ENCODE measurements at regions not wholly inside any gene's neighbourhood (a gene's known extent, or its start where the extent isn't known, plus 50 kb on each side); places are given as distances from the start of the nearest gene placed in this dataset.

DNA sequence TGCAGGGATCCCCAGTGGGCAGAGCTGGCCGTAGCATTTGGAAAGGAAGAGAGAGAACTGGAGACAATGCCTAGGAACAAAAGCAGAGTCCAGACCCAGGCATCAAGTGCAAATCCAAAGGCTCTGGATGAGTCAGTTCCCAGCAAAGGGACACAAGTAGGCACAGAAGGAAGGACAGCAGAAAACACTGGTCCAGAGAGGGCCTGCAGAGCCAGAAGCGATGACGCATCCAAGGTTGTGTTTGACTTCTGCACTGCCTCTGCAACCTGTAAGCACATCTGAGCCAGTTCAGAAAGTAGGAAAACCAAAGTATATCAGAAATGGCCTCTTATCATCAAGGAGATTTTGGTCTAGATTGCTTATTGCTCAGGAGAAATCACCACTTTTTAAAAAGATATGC is 604.5 kb downstream of the FGF9 start:
- DNase-seq = no peak
- Histone ChIP-seq H3K27ac (no peak overlapping the region), H3K9me3 (no peaks in the 10 kb centered on the region), H3K27me3 (no peaks in the 10 kb centered on the region), H3K4me1 (no peaks in the 10 kb centered on the region), H3K36me3 (ENCODE audit: low read depth, missing control alignments) (no peaks in the 10 kb centered on the region), H3K4me3 (no peak overlapping the region)
- intact Hi-C loops (cut with DNase I; ENCODE audit: low total_unique reads) = no loop called here
- 93 to 94% methylated on average over 3 of the region's 3 CpGs for WGBS, 2 donors
- TF ChIP-seq, protein P1, sequence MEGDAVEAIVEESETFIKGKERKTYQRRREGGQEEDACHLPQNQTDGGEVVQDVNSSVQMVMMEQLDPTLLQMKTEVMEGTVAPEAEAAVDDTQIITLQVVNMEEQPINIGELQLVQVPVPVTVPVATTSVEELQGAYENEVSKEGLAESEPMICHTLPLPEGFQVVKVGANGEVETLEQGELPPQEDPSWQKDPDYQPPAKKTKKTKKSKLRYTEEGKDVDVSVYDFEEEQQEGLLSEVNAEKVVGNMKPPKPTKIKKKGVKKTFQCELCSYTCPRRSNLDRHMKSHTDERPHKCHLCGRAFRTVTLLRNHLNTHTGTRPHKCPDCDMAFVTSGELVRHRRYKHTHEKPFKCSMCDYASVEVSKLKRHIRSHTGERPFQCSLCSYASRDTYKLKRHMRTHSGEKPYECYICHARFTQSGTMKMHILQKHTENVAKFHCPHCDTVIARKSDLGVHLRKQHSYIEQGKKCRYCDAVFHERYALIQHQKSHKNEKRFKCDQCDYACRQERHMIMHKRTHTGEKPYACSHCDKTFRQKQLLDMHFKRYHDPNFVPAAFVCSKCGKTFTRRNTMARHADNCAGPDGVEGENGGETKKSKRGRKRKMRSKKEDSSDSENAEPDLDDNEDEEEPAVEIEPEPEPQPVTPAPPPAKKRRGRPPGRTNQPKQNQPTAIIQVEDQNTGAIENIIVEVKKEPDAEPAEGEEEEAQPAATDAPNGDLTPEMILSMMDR (IDR thresholded peaks at IDR 0.05) = no peak
- no peak for TF ChIP-seq POLR2A (IDR thresholded peaks at IDR 0.05)

DNA sequence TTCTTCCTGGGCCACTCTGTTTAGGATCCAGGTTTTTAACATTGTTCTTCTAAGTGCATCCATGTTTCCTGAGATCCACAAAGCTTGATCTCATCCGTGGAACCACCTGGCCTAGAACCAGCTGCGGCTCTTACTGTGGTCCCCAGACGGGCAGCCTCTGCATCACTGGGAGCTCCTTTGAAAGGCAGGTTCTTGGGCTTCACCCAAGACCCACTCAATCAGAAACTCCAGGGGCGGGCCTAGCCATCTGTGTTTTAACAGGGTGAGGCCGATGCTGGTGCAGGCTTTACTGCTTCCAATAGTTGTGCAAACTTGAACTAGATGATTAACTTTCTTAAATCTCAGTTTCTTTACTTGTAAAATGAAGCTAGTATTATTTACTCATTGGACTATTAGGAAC is 605.7 kb downstream of the FGF9 start:
- H3K36me3 ChIP-seq (ENCODE audit: low read depth, missing control alignments) = no peaks in the 10 kb centered on the region
- WGBS, 2 donors = 91 to 97% methylated on average over 5 of the region's 5 CpGs
- no peak for TF ChIP-seq POLR2A (IDR thresholded peaks at IDR 0.05)
- TF ChIP-seq, protein P1 (IDR thresholded peaks at IDR 0.05) = no peak
- no peaks in the 10 kb centered on the region for H3K4me1 ChIP-seq
- H3K27me3 ChIP-seq = no peaks in the 10 kb centered on the region
- intact Hi-C loops (cut with DNase I; ENCODE audit: low total_unique reads) = no loop called here
- H3K27ac ChIP-seq = no peak overlapping the region
- H3K4me3 ChIP-seq = no peak overlapping the region
- no peaks in the 10 kb centered on the region for H3K9me3 ChIP-seq
- DNase-seq = no peak

DNA sequence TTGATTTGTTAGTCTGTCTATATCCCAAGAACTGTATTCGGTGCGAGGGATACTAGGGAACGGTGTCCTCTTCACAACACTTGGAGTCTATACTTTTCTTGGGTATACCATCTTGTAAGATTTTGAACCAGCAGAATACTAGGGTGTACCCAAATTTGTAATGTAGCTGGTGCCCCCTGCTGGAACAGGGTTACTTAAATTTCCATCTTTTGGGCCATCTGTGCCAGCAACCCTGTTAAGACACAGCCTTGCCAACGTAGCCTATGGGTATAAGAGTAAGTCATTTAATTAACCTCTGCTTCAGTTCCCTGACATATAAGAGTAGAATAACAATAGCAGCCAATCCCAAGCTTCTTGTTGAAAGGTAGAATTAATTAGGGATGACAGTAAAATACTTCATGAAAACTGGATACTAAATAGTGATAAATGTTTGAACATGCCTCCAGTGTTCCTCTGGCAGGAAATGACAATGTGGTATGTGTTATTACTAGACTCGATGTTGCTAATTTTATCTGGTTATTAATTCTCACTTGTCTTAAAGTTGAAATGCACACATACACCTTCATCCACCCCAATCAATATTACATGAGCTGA is 607.6 kb downstream of the FGF9 start:
- Histone ChIP-seq H3K27me3 (no peaks in the 10 kb centered on the region), H3K27ac (no peak overlapping the region), H3K4me1 (no peaks in the 10 kb centered on the region), H3K36me3 (ENCODE audit: low read depth, missing control alignments) (no peaks in the 10 kb centered on the region), H3K9me3 (no peaks in the 10 kb centered on the region), H3K4me3 (no peak overlapping the region)
- WGBS, 2 donors = 50 to 51% methylated on average over 5 of the region's 5 CpGs
- intact Hi-C loops (cut with DNase I; ENCODE audit: low total_unique reads) = no loop called here
- peak; percentile 85 for DNase-seq
- no peak for TF ChIP-seq POLR2A (IDR thresholded peaks at IDR 0.05)
- TF ChIP-seq, protein P1 (IDR thresholded peaks at IDR 0.05) = peak; percentile 37 to 55 (median 41)

DNA sequence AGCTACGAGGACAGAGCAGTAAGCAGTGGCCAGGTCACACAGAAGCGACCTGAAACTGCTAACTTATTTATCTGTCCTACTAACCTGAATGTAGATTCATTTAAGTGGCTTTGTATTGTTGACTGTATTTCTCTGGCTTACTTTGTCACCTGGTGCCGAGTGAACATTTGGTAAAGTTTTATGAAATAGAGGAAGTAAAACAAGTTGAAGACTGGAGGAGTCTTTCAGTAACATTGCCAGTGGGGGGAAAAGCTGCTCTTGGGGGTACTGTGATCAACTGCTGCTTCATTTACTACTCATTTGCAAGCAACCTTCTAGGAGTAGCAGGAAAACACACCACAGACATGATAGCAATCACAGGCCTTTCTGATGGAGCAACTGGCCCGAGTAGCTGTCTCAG is 615.0 kb downstream of the FGF9 start:
- WGBS, 2 donors = 85 to 88% methylated on average over 4 of the region's 4 CpGs
- no peaks in the 10 kb centered on the region for H3K27me3 ChIP-seq
- intact Hi-C loops (cut with DNase I; ENCODE audit: low total_unique reads) = no loop called here
- H3K4me3 ChIP-seq = no peak overlapping the region
- TF ChIP-seq, protein P1 (IDR thresholded peaks at IDR 0.05) = no peak
- TF ChIP-seq POLR2A (IDR thresholded peaks at IDR 0.05) = no peak
- no peak for DNase-seq
- H3K36me3 ChIP-seq (ENCODE audit: low read depth, missing control alignments) = no peaks in the 10 kb centered on the region
- no peaks in the 10 kb centered on the region for H3K9me3 ChIP-seq
- H3K4me1 ChIP-seq = no peaks in the 10 kb centered on the region
- H3K27ac ChIP-seq = no peak overlapping the region

DNA sequence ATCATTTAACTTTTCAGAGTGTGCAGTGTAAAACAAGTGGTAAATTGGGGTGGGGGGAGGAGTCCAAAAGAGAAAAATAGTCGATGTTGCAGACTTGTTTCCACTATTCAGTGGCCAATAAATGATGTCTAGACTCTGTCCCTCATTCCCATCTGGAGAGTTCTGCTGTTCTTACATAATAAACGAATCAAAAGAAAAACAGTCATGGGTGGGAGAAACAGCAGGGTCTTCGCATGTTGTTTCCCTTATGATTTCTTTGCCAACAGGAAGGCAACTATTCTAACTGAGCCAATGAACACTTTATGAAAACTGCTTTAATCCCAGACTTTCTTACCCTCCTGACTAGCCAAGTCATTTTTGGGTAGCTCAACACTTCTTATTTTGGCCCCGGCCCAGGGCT is 615.5 kb downstream of the FGF9 start:
- intact Hi-C loops (cut with DNase I; ENCODE audit: low total_unique reads) = no loop called here
- Histone ChIP-seq H3K9me3 (no peaks in the 10 kb centered on the region), H3K27ac (no peak overlapping the region), H3K27me3 (no peaks in the 10 kb centered on the region), H3K4me1 (no peaks in the 10 kb centered on the region), H3K4me3 (no peak overlapping the region), H3K36me3 (ENCODE audit: low read depth, missing control alignments) (no peaks in the 10 kb centered on the region)
- TF ChIP-seq POLR2A (IDR thresholded peaks at IDR 0.05) = no peak
- TF ChIP-seq, protein P1 (IDR thresholded peaks at IDR 0.05) = no peak
- 79 to 88% methylated on average over 4 of the region's 4 CpGs for WGBS, 2 donors
- no peak for DNase-seq

All from testis (tissue), 2 donors.